ENCODE measurements at regions not wholly inside any gene's neighbourhood (a gene's known extent, or its start where the extent isn't known, plus 50 kb on each side); places are given as distances from the start of the nearest gene placed in this dataset.
"Not testable (repeated sequence)": the region's sequence is repeated elsewhere in the genome, so short reads cannot be mapped to it uniquely, and the experiment has no call there.

- TF ChIP-seq CTCF (IDR thresholded peaks at IDR 0.05; ENCODE audit: insufficient read depth, low read depth, low read length) = peak; percentile 17
- H3K4me3 ChIP-seq (ENCODE audit: low read depth, low read length) = no peak overlapping the region
- DNase-seq (ENCODE audit: low read depth) = peak; percentile 35
Measured at GRCh38 chr11:121870206-121871045, 245.6 kb downstream of the BLID start.

- TF ChIP-seq CTCF (IDR thresholded peaks at IDR 0.05; ENCODE audit: insufficient read depth, low read depth, low read length) = no peak
- no peak overlapping the region for H3K4me3 ChIP-seq (ENCODE audit: low read depth, low read length)
- DNase-seq (ENCODE audit: low read depth) = no peak
Measured at GRCh38 chr11:121869478-121869877, 246.5 kb downstream of the BLID start.

- no peak overlapping the region for H3K4me3 ChIP-seq (ENCODE audit: low read depth, low read length)
- TF ChIP-seq CTCF (IDR thresholded peaks at IDR 0.05; ENCODE audit: insufficient read depth, low read depth, low read length) = no peak
- DNase-seq (ENCODE audit: low read depth) = no peak
Measured at GRCh38 chr11:121866754-121867153, 249.3 kb downstream of the BLID start.

- DNase-seq (ENCODE audit: low read depth) = no peak
- no peak for TF ChIP-seq CTCF (IDR thresholded peaks at IDR 0.05; ENCODE audit: insufficient read depth, low read depth, low read length)
Measured at GRCh38 chr11:121864660-121865059, 251.4 kb downstream of the BLID start.

GRCh38 chr11:121863126-121863525, 252.9 kb downstream of the BLID start:
- H3K4me3 ChIP-seq (ENCODE audit: low read depth, low read length) = no peak overlapping the region
- peak; percentile 66 for DNase-seq (ENCODE audit: low read depth)
- no peak for TF ChIP-seq CTCF (IDR thresholded peaks at IDR 0.05; ENCODE audit: insufficient read depth, low read depth, low read length)

More at GRCh38 chr11:121864660-121865059, 251.4 kb downstream of the BLID start:
- no peak overlapping the region for H3K4me3 ChIP-seq (ENCODE audit: low read depth, low read length)

- H3K4me3 ChIP-seq (ENCODE audit: low read depth, low read length); DNase-seq (ENCODE audit: low read depth): not testable (repeated sequence)
Measured at GRCh38 chr11:121855138-121855537, 260.9 kb downstream of the BLID start.

GRCh38 chr11:121844016-121844415, 272.0 kb downstream of the BLID start:
- no peak for TF ChIP-seq CTCF (IDR thresholded peaks at IDR 0.05; ENCODE audit: insufficient read depth, low read depth, low read length)
- no peak overlapping the region for H3K4me3 ChIP-seq (ENCODE audit: low read depth, low read length)
- DNase-seq (ENCODE audit: low read depth) = no peak
